H9 (cell line): ENCODE measurements at regions not wholly inside any gene's neighbourhood (a gene's known extent, or its start where the extent isn't known, plus 50 kb on each side); places are given as distances from the start of the nearest gene placed in this dataset.
A peak's percentile ranks its signal among the peaks of the same experiment; 100 is the strongest.

Experiments
- DNase-seq: peaks from one replicate; pipeline ENCODE4 v3.0.0-alpha.2; 2017
- H2AFZ ChIP-seq: one replicate; pipeline ENCODE4 v1.6.1; 2013; ENCODE audit warnings: mild to moderate bottlenecking, low read length, control low read depth, moderate library complexity
- H2AK5ac ChIP-seq: 2 replicates; pipeline ENCODE4 v1.6.1; 2013; ENCODE audit warnings: low read length, control low read depth, mixed read lengths; ENCODE audit not compliant: insufficient read length
- H2BK120ac ChIP-seq: one replicate; pipeline ENCODE4 v1.6.1; 2013; ENCODE audit warnings: low read depth, mild to moderate bottlenecking, low read length, control low read depth, inconsistent platforms; ENCODE audit not compliant: poor library complexity, severe bottlenecking
- H2BK12ac ChIP-seq: 2 replicates; pipeline ENCODE4 v1.6.1; 2013; ENCODE audit warnings: low read length, control low read depth, mixed read lengths, low read depth; ENCODE audit not compliant: insufficient read length
- H2BK15ac ChIP-seq: 2 replicates; pipeline ENCODE4 v1.6.1; 2013; ENCODE audit warnings: low read depth, low read length, control low read depth
- H2BK20ac ChIP-seq: one replicate; pipeline ENCODE4 v1.6.1; 2013; ENCODE audit warnings: low read depth, mild to moderate bottlenecking, low read length, control low read depth, inconsistent platforms; ENCODE audit not compliant: poor library complexity, severe bottlenecking
- H2BK5ac ChIP-seq: 2 replicates; pipeline ENCODE4 v1.6.1; 2013; ENCODE audit warnings: low read length, control low read depth, mixed read lengths; ENCODE audit not compliant: insufficient read length
- H3K14ac ChIP-seq: 2 replicates; pipeline ENCODE4 v1.6.1; 2013; ENCODE audit warnings: low read length, control low read depth; ENCODE audit not compliant: insufficient read depth
- H3K18ac ChIP-seq: 2 replicates; pipeline ENCODE4 v1.6.1; 2013; ENCODE audit warnings: low read depth, mild to moderate bottlenecking, mixed read lengths, low read length, control low read depth; ENCODE audit not compliant: insufficient read length
- H3K23ac ChIP-seq: 2 replicates; pipeline ENCODE4 v1.6.1; 2013; ENCODE audit warnings: low read length, control low read depth, mixed read lengths, low read depth; ENCODE audit not compliant: insufficient read length
- H3K23me2 ChIP-seq: 2 replicates; pipeline ENCODE4 v1.6.1; 2013; ENCODE audit warnings: low read depth, mild to moderate bottlenecking, mixed read lengths, low read length, control low read depth; ENCODE audit not compliant: insufficient read length, poor library complexity, severe bottlenecking
- H3K27ac ChIP-seq: 2 replicates; pipeline ENCODE4 v1.5.1; 2013; ENCODE audit warnings: low read length, control low read depth, mixed read lengths, low read depth; ENCODE audit not compliant: insufficient read length
- H3K27me3 ChIP-seq: 2 replicates; pipeline ENCODE4 v1.6.1; 2013; ENCODE audit warnings: low read length, control low read depth, inconsistent platforms; ENCODE audit not compliant: insufficient read depth
- H3K4ac ChIP-seq: 2 replicates; pipeline ENCODE4 v1.6.1; 2013; ENCODE audit warnings: low read depth, mild to moderate bottlenecking, control low read depth, inconsistent platforms, low read length, moderate library complexity
- H3K4me1 ChIP-seq: 2 replicates; pipeline ENCODE4 v1.6.1; 2013; ENCODE audit warnings: low read length, control low read depth, inconsistent platforms; ENCODE audit not compliant: insufficient read depth
- H3K4me2 ChIP-seq: 2 replicates; pipeline ENCODE4 v1.6.1; 2013; ENCODE audit warnings: low read length, control low read depth, mixed read lengths; ENCODE audit not compliant: insufficient read length, insufficient read depth
- H3K56ac ChIP-seq: 2 replicates; pipeline ENCODE4 v1.6.1; 2013; ENCODE audit warnings: low read depth, mild to moderate bottlenecking, mixed read lengths, low read length, control low read depth; ENCODE audit not compliant: insufficient read length
- H3K79me1 ChIP-seq: 2 replicates; pipeline ENCODE4 v1.6.1; 2013; ENCODE audit warnings: low read depth, mild to moderate bottlenecking, moderate library complexity, low read length, control low read depth, inconsistent platforms; ENCODE audit not compliant: insufficient read depth, poor library complexity, severe bottlenecking
- H3K79me2 ChIP-seq: 2 replicates; pipeline ENCODE4 v1.6.1; 2013; ENCODE audit warnings: low read length, control low read depth, inconsistent platforms; ENCODE audit not compliant: insufficient read depth
- H3K9ac ChIP-seq: 2 replicates; pipeline ENCODE4 v1.6.1; 2013; ENCODE audit warnings: low read length, control low read depth, mixed read lengths; ENCODE audit not compliant: insufficient read length; ENCODE audit errors: extremely low read depth
- H3K9me3 ChIP-seq: one replicate; pipeline ENCODE4 v1.6.1; 2013; ENCODE audit warnings: low read depth, low read length, inconsistent platforms; ENCODE audit not compliant: control insufficient read depth
- H3T11ph ChIP-seq: one replicate; pipeline ENCODE4 v1.6.1; 2013; ENCODE audit warnings: mild to moderate bottlenecking, low read length, control low read depth, inconsistent platforms
- H4K20me1 ChIP-seq: one replicate; pipeline ENCODE4 v1.6.1; 2013; ENCODE audit not compliant: control insufficient read depth, insufficient read length, insufficient read depth
- H4K5ac ChIP-seq: 2 replicates; pipeline ENCODE4 v1.6.1; 2013; ENCODE audit warnings: low read depth, mild to moderate bottlenecking, mixed read lengths, low read length, control low read depth; ENCODE audit not compliant: insufficient read length
- H4K8ac ChIP-seq: replicated peaks from 2 replicates; pipeline ENCODE4 v1.6.1; 2013; ENCODE audit warnings: low read length, control low read depth, mixed read lengths, low read depth; ENCODE audit not compliant: insufficient read length
- H4K91ac ChIP-seq: 2 replicates; pipeline ENCODE4 v1.6.1; 2013; ENCODE audit warnings: low read depth, mild to moderate bottlenecking, moderate library complexity, mixed read lengths, low read length, control low read depth; ENCODE audit not compliant: insufficient read length
- H3K27ac Mint-ChIP-seq, 3 experiments: 2 replicates in 2 of 3; 3 replicates in 1 of 3; pipeline ENCODE4 v1.8.0; 2020 to 2021; ENCODE audit warnings: mixed read lengths in 3 of 3, mild to moderate bottlenecking in 1 of 3, moderate library complexity in 1 of 3
- H3K27me3 Mint-ChIP-seq: 2 replicates; pipeline ENCODE4 v1.8.0; 2021; ENCODE audit warnings: low read depth, mild to moderate bottlenecking, moderate library complexity, mixed read lengths
- H3K36me3 Mint-ChIP-seq, 3 experiments: 2 replicates in 2 of 3; 3 replicates in 1 of 3; pipeline ENCODE4 v1.8.0; 2020 to 2021; ENCODE audit warnings: low read depth in 3 of 3, mixed read lengths in 3 of 3; ENCODE audit not compliant: insufficient read depth in 1 of 3
- H3K4me1 Mint-ChIP-seq, 2 experiments: 2 replicates each; pipeline ENCODE4 v1.8.0; 2020; ENCODE audit warnings: mixed read lengths in 2 of 2
- H3K4me3 Mint-ChIP-seq, 2 experiments: 2 replicates in 1 of 2; 3 replicates in 1 of 2; pipeline ENCODE4 v1.8.0; 2020 to 2021; ENCODE audit warnings: mild to moderate bottlenecking in 2 of 2, mixed read lengths in 2 of 2, moderate library complexity in 1 of 2
- H3K9me3 Mint-ChIP-seq, 2 experiments: 2 replicates in 1 of 2; 3 replicates in 1 of 2; pipeline ENCODE4 v1.8.0; 2020; ENCODE audit warnings: mild to moderate bottlenecking in 2 of 2, mixed read lengths in 2 of 2, moderate library complexity in 1 of 2
- CTCF ChIP-seq: fragments of 200-600 bp; sonication (generic); conservative IDR thresholded peaks from 3 replicates; pipeline ENCODE4 v1.8.0; 2021; ENCODE audit warnings: antibody characterized with exemption, mild to moderate bottlenecking
- WGBS: extraction: QIAGEN DNeasy Blood & Tissue Kit; methylation state at CpG from one replicate; pipeline ENCODE4 v1.1.7; 2013; ENCODE audit warnings: missing lambda C conversion rate, low lambda C conversion rate, mixed read lengths; ENCODE audit not compliant: insufficient read length; ENCODE audit errors: extremely low coverage; 5-methylcytosine and 5-hydroxymethylcytosine counted together

- H4K20me1 ChIP-seq = no peaks in the 10 kb centered on the region
- no peak overlapping the region for H2BK5ac ChIP-seq
- H3K4me1 ChIP-seq = peaks cover 4% of the 10 kb centered on the region
- H2BK120ac ChIP-seq = no peak overlapping the region
- no peak overlapping the region for H3K9ac ChIP-seq
- no peaks in the 10 kb centered on the region for H3K9me3 Mint-ChIP-seq
- no peaks in the 10 kb centered on the region for H3K23me2 ChIP-seq
- peaks cover 9% of the 10 kb centered on the region for H3K27me3 Mint-ChIP-seq
- no peak overlapping the region for H3K18ac ChIP-seq
- H2BK12ac ChIP-seq = no peak overlapping the region
- H3K23ac ChIP-seq = no peak overlapping the region
- H3K56ac ChIP-seq = no peak overlapping the region
- H3K27me3 ChIP-seq = no peaks in the 10 kb centered on the region; the same call in 1 of the 2 replicates
- no CpG with 5 or more reads among the region's 8 CpGs for WGBS
- H3K4me3 Mint-ChIP-seq = no peak overlapping the region
- no peak overlapping the region; the same call in 1 of the 2 replicates for H3K14ac ChIP-seq
- no peak overlapping the region for H2BK15ac ChIP-seq
- no peak overlapping the region for H4K91ac ChIP-seq
- no peak overlapping the region for H3K4ac ChIP-seq
- peaks cover 0 to 2% (median 0%) of the 10 kb centered on the region in 3 experiments; a peak in 1 of 7 replicates for H3K36me3 Mint-ChIP-seq
- H4K8ac ChIP-seq = no peak overlapping the region
- TF ChIP-seq CTCF = peak; percentile 34; the same call in 2 of the 3 replicates
- no peak overlapping the region for H3K4me2 ChIP-seq
- peak; percentile 63 for DNase-seq
- H3K4me1 Mint-ChIP-seq = peaks cover 17 to 24% of the 10 kb centered on the region in 2 experiments
- H3K27ac Mint-ChIP-seq = no peak overlapping the region; a peak in 1 of 7 replicates
- no peaks in the 10 kb centered on the region for H3K79me1 ChIP-seq
- H2AFZ ChIP-seq = no peak overlapping the region
- H3K27ac ChIP-seq = no peak overlapping the region
- no peak overlapping the region for H2AK5ac ChIP-seq
- no peaks in the 10 kb centered on the region for H3K9me3 ChIP-seq
- H3T11ph ChIP-seq = no peak overlapping the region
- no peak overlapping the region for H4K5ac ChIP-seq
- no peak overlapping the region for H2BK20ac ChIP-seq
- H3K79me2 ChIP-seq = no peaks in the 10 kb centered on the region
Observed at GRCh38 chr2:45190481-45190942, 181.3 kb upstream of the SIX2 start.
